Prostate gland (tissue), 2 donors: ENCODE measurements at regions not wholly inside any gene's neighbourhood (a gene's known extent, or its start where the extent isn't known, plus 50 kb on each side); places are given as distances from the start of the nearest gene placed in this dataset.

Experiments
- CTCF ChIP-seq, 4 experiments: fragments of 200-600 bp in 2 of 4; fragments of 450-650 bp in 2 of 4; sonication (generic) in 2 of 4; IDR thresholded peaks; 1 replicate in 3 of 4; 2 replicates in 1 of 4; pipeline ENCODE4 v1.5.1; 2016 to 2019; ENCODE audit warnings: antibody characterized with exemption in 4 of 4, mild to moderate bottlenecking in 2 of 4, moderate library complexity in 2 of 4
- POLR2A ChIP-seq: fragments of 450-650 bp; IDR thresholded peaks from one replicate; pipeline ENCODE4 v1.6.1; 2016; ENCODE audit warnings: antibody characterized with exemption, mild to moderate bottlenecking

- TF ChIP-seq CTCF (IDR thresholded peaks at IDR 0.05) (no peak), POLR2A (no peak)
These were observed 304.1 kb downstream of the IPMK start for GRCh38 chr10:57963546-57963945.
